ENCODE measurements at regions not wholly inside any gene's neighbourhood (a gene's known extent, or its start where the extent isn't known, plus 50 kb on each side); places are given as distances from the start of the nearest gene placed in this dataset.
"Not testable (repeated sequence)": the region's sequence is repeated elsewhere in the genome, so short reads cannot be mapped to it uniquely, and the experiment has no call there.

DNA sequence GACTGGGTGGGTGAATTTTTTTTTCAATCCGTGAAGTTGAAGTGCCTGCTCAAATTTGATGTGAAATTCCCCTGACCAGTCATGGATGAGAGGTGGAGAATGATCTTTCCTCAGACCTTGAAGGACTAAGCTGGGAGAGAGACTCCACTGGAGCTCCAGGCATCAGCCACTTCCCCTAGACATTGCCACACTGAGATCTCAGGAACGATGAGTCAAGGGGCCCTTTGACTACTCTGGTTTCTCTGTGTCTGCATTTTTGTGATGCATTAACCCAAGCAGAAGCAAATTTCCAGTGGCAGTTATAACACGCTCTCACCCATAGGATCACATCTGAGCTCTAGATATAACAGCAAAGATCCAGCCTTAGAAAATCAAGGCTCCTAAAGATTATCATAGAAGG lies 171.2 kb upstream of the KIF2A start:
- DNase-seq: no peak

DNA sequence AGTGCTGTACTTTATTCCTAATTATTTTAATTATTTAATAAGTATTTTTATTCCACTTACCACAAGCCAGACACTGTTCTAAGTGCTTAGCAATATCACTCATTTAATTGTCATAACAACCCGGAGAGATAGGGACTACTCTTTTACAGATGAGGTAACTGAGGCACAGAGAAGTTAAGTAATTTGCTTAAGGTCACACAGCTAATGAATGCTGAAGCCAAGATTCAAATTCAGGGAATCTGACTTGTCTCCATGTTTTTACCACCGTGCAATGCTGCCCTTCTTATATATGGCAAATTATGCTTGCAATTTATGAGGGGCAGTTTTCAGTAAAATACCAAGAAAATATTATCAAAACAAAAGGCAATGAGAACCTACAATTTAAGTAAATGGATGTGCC lies 168.4 kb upstream of the KIF2A start:
- no peak for DNase-seq

DNA sequence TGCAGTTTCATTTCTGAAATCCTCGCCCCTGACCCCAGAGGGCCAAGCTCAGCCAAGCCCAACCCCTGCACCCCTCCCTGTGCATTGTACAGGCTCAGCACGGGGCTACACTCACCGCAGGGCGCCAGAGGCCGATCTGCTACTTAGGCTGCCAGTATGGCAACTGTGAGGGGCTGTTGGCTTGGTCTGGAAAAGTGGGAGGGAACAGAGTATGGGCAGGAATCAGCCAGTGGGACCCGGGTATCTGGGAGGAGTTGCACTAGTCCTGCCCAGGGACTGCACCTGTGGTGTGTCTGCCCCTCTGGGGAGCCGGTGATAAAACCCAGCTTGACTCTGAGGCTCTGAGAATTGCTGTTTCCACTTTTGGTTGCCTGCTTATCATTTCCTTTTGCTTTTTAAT lies 167.4 kb upstream of the KIF2A start:
- no peak for DNase-seq

DNA sequence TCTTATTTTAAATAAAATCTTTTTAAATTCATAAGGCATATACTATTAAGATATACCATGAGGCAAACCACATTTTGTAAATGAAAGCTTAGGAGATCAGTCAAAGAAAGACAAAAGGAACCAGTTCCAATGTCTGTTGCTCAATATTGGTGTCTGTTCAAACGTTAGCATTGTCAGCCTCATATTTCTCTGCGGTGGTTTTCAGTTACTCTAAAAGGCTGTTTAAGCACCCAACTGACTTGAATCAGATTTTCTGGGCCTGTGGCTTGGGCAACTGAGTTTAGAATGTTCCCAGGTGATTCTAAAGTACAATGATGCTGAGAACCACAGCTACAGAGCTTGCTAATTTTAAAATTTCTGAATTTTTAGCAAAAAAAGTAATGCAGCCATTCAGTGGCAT lies 166.3 kb upstream of the KIF2A start:
- no peak for DNase-seq

DNA sequence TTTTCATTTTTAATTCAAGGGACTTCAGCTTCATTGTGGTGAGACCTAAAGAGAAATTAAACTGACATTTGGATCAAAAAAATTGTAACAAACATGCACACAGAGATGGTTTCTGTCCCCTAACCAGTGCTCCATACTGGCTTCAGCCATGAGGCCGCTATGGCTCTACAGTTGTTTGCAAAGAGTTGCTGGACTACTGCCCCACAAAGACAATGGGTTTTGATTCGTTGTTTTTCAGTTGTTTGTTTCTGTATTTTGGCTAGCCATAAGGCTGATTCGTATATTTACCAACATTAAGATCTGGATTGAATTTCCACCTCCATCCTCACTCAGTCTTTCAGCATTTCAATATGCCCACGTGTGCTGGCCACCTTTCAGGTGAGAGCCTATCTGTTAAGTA lies 163.7 kb upstream of the KIF2A start:
- no peak for DNase-seq

DNA sequence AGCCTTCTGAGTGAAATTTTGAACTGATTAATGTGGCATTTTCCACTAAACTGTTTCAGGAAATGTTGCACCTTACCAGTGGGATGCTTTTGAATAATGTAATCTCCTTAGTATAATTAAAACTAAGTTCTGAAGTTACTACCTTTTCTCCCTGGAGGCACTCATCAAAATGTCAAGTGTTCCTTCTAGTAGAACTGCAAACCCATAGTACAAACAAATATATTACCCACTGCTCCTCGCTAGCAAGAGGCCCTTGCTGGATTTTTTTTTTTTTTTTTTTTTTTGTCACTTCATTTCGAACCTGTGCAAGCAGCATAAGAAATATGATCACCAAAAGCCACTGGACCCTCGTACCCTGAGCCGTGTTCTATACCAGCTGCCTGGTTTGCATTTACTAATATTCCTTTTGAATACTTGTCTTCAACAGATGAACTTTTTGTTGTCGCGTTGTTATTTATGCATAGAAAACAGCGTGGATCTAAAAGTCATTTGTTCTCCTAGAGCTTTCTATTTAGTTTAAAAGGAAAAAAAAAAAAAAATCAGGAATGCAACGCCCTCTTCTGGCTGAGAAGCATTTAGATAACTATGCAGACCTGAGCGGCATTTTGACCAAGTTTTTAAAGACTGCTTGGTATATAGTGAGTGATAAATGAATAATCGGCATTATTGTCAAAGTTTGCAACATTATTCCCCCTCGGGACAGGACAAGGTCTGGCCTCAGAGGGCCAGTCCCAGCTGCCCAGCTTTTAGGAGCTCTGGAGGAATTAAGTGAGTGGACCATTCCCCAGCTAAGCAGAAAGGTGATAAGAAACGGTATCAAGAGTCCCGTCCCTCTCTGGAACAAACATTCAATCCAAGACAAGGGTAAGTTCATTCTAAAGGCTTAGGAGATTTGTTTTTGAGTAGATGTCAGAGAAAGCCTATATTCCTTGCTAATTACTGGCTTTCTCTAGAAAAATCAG lies 162.5 kb upstream of the KIF2A start:
- DNase-seq: no peak

DNA sequence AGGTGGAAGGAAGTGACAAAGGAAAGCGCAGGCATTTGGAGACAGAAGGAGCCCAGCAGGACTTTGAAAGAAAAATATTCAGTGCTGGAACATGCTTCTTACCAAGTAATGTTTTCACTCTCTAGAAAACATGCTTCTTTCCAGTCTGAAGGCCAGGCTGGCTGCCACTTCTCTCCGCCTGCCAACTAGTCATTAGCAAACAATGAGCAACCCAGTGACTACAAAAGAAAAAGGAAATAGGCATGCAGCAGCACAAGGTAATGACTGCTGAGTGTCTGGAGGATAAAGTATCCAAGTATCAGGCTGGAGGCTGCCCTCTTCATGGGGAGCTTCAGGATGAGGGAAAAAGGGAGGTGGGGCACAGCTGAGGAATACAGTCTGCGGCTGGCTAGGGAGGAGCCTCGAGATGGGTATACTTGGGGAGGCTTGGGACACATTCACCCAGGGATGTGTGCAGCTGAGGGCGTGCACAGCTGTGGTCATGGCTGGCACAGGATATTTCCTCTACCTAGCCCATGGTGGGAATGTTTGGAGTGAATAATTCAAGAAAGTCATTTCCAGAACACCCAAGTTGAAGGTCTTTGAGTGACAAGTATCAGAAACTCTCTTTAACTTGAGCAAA lies 161.5 kb upstream of the KIF2A start:
- no peak for DNase-seq

DNA sequence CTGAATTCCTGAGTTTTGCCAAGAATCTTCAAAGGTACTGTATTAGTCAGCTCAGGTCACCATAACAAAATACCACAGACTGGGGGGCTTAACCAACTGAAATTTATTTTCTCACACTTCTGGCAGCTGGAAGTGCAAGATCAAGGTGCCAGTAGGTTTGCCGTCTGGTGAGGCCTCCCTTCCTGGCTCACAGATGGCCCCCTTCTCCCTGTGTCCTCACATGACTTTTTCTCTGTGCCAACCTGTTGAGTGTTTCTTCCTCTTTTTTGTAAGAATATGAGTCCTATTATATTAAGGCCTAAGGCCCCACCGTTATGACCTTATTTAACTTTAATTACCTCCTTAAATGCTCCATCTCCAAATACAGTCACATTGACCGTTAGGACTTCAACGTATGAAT lies 156.1 kb upstream of the KIF2A start:
- no peak for DNase-seq

DNA sequence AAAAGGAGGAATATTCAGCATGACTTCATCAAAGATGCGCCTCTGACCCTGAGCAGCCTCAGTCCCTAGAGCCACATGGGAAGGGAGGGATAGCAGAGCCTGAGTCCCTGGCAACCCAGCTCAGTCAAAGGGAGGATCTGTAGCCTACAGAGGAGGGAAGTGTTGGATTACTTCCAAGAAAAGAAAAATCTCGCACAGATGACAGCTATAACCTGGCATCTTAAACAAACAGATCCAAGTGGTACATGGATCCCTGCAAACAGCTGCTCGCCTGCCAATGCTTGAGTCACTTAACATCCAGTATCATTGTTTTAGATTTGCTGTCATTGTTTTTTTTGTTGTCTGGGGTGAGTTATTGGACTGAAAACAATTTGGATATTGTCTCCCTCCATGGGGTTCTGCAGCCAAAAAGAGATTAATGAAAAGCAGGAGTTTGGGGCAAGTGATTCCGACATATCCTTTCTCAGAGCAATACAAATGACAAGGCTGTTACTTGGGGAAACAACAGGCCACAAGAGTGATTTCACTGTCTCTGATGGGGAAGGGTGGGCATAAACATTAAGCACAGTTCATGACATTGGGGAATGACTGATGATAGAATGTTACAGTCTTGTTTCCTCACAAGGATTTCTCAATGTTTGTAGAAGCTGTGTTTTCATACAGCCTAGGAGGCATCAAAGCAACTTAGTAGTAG lies 153.5 kb upstream of the KIF2A start:
- no peak for DNase-seq

DNA sequence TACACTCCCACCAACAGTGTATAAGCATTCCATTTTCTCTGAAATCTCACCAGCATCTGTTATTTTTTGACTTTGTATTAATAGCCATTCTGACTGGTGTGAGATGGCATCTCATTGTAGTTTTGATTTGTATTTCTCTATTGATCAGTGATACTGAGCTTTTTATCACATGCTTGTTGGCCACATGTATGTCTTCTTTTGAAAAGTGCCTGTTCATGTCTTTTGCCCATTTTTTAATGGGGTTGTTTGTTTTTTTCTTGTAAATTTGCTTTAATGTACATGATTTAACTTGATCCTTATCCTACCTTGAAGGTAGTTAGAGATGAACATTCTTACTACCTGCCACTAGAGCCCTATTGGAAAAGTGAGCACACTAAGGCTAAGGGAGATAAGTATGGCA lies 151.2 kb upstream of the KIF2A start:
- no peak for DNase-seq

DNA sequence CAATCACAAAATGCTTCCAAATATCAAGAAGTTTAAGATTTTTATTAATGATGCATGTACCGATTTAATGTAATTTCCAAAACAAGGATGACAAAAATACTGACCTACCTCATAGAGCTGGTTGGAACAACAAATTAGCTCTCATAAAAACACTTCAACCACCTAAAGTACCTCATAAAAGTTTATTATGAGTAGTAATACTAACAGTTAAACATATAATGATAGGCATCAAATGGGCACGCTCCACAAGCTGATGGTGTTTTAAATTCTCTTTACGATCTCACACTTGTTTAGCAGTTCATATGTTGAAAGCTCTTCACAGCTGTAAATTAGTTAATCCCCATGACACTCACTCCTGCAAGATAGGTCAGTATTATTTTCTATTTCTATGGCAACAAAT lies 150.0 kb upstream of the KIF2A start:
- no peak for DNase-seq

DNA sequence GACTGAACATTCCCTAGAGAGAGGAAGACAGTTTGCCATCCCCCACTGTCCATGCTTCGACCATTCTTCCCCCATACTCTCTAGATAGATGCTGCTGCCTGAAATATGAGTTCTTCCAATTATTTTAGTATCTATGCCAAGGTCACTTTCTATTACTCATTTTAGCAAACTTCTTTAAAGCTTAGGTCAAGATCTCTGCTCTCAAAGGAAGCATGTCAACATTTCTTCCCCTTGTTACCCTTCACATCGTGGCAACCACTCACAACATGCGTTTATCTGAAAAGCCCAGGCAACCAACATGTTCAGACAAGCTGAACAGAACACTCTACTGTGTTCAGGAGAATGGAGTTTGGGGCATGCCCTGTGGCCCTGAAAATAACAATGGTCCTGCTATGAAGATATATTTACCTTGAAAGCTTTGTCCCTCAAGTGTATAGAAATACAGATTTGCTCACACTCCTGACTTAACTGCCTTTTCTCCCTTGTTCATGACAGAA lies 138.4 kb upstream of the KIF2A start:
- DNase-seq: no peak

DNA sequence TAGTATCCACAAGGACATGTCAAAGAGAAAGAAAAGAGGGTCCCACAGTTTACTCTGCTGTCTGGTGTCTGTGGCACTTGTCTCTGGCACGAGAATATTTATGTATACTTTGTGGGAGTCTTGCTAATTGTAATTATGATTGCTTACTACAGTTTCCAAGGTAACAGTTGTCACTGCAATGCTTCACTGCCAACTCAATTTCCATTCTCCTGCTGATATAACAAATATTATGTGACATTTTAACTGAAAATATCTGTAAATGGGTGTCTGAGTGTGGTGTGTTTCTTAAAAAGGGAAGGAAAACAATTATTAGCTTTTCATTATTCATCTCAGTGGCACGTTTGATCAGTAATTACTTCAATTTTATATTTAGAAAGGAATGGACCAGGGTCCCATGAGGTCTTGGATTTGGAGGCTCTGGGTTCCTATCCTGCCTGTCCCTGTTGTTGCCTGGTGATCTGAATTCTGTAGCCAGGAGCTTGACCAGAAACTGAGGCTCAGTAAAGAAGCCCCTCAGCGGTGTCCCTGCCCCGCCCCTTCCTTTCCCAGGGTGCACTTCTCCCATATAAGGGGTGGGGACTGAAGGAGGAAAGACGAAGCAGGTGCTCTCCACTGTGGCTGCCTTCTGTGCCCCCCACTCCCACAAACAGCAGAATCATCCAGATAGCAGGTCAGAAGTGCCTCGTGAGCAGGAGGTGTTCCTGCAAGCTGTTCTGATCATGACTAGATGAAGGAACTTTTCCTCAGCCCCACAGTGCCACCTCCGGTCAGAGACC lies 137.3 kb upstream of the KIF2A start:
- no peak for DNase-seq

DNA sequence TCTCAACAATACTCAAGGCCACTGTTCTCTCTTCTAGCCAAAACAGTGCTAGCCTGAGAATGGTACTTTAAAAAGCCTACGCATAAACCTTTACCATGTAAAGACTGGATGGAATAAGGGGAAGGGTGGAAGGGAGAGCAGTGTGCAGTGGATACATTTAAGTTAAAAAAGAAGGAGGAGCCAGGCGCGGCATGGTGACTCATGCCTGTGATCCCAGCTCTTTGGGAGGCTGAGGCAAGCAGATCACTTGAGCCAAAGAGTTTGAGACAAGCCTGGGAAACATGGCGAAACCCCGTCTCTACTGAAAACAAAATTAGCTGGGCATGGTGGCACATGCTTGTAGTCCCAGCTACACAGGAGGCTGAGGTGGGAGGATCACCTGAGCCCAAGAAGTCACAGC lies 127.7 kb upstream of the KIF2A start:
- no peak for DNase-seq

DNA sequence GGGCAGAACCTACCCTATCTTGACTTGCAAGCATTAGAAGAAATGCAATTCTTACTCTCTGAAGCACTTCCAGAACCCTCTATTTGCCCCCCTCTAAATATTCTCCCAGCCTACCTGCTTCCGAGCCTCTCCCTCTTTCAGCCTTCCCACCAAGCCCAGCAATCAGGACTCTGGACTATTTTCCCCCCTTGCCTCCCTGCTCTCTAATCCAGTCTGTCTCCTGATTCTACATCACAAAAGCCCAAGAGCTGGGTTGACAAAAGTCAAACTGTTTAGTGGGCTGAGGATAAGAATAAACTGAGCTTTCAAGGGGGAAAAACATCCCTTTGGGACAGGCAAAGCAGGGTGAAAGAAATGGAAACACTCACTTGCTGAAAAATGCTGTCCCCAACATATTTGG lies 123.2 kb upstream of the KIF2A start:
- no peak for DNase-seq

DNA sequence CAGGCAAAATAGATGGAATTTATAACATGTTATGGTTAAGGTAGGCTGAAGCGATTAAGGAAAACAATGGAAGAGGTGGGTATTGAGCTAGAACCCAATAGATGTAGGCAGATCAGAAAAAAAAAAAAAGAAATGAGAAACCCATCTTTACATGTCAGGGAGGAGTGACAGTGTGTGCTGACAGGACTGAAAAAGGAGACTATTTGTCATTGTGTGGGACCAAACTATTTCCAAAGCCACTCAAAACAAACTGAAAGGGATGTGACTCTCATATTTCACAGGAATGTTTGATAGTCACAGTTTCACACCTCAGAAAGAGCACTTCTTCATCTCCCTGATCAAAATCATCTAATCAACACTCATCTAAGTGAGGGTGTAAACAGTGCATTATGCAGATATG lies 122.3 kb upstream of the KIF2A start:
- DNase-seq: no peak

DNA sequence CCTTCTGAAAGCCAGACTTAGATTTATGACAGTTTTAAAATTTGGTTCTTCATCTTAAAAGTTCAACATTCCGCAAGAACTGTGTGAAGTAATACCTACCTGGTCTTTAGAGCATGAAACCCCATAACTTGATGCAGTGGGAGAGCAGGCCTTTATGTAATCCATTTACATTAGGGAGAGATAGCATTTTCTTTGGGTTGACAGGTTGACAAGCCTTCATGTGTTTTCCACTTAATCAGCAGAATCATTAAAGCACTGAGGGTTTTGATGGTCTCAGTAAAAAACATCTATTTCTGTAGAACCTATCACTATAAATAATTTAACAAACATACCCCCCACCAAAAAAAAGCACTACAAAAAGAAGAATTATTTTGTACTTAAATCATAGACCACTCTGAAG lies 121.6 kb upstream of the KIF2A start:
- no peak for DNase-seq

DNA sequence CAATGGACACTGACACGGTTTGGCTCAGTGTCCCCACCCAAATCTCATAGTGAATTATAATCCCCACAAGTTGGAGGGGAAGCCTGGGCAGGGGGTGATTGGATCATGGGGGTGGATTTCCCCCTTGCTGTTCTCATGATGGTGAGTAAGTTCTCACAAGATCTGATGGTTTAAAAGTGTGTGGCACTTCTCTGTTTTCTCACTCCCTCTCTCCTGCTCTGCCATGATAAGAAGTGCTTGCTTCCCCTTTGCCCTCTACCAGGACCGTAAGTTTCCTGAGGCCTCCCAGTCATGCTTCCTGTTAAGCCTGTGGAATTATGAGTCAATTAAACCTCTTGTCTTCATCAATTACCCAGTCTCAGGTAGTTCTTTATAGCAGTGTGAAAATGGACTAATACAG lies 115.8 kb upstream of the KIF2A start:
- no peak for DNase-seq

DNA sequence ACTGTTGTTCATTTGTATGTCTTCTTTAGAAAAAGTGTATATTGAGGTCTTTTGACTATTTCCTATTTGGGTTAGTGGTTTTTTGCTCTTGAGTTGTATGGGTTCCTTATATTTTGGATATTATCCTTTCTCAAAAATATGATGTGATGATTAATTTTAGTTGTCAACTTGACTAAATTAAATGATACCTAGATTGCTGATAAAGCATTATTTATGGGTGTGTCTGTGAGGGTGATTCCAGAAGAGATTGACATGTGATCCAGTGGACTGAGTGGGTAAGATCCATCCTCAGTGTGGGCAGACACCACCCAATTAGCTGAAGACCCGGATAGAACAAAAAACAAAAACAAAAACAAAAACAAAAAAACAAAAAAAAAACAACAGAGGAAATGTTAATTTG lies 115.1 kb upstream of the KIF2A start:
- DNase-seq: no peak

DNA sequence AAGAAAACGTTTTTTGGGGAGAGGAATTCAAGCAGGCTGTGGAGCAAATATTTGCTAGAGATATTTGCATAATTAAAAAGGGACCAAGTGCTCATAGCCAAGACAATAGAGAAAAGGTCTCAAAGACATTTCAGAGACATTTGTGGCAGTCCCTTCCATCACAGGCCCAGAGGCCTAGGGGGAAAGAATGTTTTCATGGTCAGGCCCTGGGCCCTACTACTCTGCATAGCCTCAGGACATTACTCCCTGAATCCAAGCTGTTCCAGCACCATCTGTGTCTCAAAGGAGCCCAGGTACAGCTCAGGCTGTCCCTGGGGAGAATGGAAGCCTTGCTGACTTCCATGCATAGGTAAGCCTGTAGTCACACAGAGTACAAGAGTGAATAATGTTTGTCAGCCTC lies 113.0 kb upstream of the KIF2A start:
- no peak for DNase-seq

DNA sequence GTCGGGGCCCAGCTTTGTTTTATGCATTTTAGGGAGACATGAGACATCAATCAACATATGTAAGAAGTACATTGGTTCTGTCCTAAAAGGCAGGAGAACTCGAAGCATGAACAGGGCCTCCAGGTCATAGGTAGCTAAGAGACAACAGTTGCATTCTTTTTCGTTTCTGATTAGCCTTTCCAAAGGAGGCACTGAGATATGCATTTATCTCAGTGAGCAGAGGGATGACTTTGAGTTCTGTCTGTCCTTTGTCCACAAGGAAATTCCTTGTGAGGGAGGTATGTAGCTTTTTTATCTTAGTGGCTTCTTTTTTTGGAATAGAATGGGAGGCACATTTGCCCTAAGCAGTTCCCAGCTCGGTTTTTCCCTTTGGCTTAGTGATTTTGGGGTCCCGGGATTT lies 109.5 kb upstream of the KIF2A start:
- not testable (repeated sequence) for DNase-seq

DNA sequence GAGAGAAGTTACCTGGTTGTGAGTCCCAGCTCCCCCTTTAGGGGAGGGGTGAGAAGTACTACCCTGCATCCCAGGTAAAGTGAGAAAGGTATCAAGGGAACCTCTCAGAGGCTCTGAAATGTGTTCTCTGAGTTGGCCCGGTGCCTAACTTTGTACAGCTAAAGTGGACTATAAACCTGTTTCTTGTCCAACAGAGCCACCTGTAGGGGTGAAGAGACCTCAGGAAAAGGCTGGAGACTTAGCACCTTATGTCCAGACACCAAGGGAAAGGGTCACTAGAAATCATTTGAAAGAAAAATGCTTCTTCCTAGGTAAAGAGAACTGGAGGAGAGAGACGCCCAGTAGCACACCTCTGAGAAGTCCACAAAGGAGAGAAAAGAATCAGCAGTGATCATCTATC lies 108.3 kb upstream of the KIF2A start:
- no peak for DNase-seq

DNA sequence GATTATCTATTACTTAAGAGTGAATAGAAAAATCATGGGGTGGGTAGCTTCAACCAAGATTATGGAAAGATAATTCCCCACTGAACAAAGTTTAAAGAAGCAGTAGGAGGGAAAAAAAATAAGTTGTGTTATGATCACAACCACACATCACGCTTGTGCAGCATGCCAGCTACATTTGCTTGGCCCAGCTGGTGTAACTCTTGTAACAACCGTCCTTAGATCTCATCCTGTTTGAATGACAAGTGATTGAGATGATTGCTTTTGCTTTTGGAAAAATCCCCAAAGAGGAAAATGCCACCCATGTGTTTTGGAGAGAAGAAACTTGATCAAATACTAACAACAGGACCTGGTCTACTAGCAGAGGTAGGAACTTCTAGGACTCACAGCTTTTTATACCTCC lies 107.6 kb upstream of the KIF2A start:
- no peak for DNase-seq

All from stimulated activated naive CD4-positive, alpha-beta T cell treated with Interleukin-2 at 50 U/mL for 16 hours (primary cell).